Memory B cell (primary cell): ENCODE measurements at regions not wholly inside any gene's neighbourhood (a gene's known extent, or its start where the extent isn't known, plus 50 kb on each side); places are given as distances from the start of the nearest gene placed in this dataset.

Source experiments
- ATAC-seq: fragments of 150-1000 bp; cut with Tn5 transposase; 2 replicates; pipeline ENCODE4 v1.10.0; 2021; ENCODE audit warnings: low read depth, mild to moderate bottlenecking, moderate library complexity
- DNase-seq, 2 donors: peaks; one replicate each; pipeline ENCODE4 v3.0.0; 2022; ENCODE audit warnings: low spot score in 2 of 2
- H3K27ac Mint-ChIP-seq: one replicate; pipeline ENCODE4 v1.8.0; 2022; ENCODE audit warnings: mild to moderate bottlenecking, moderate library complexity, mixed read lengths
- H3K27me3 Mint-ChIP-seq: one replicate; pipeline ENCODE4 v1.8.0; 2022; ENCODE audit warnings: mixed read lengths
- H3K36me3 Mint-ChIP-seq: one replicate; pipeline ENCODE4 v1.8.0; 2022; ENCODE audit warnings: mild to moderate bottlenecking, mixed read lengths
- H3K4me1 Mint-ChIP-seq: one replicate; pipeline ENCODE4 v1.8.0; 2022; ENCODE audit warnings: mixed read lengths
- H3K4me3 Mint-ChIP-seq: one replicate; pipeline ENCODE4 v1.8.0; 2022; ENCODE audit warnings: mild to moderate bottlenecking, moderate library complexity, mixed read lengths
- H3K9me3 Mint-ChIP-seq: one replicate; pipeline ENCODE4 v1.8.0; 2022; ENCODE audit warnings: mixed read lengths

DNA sequence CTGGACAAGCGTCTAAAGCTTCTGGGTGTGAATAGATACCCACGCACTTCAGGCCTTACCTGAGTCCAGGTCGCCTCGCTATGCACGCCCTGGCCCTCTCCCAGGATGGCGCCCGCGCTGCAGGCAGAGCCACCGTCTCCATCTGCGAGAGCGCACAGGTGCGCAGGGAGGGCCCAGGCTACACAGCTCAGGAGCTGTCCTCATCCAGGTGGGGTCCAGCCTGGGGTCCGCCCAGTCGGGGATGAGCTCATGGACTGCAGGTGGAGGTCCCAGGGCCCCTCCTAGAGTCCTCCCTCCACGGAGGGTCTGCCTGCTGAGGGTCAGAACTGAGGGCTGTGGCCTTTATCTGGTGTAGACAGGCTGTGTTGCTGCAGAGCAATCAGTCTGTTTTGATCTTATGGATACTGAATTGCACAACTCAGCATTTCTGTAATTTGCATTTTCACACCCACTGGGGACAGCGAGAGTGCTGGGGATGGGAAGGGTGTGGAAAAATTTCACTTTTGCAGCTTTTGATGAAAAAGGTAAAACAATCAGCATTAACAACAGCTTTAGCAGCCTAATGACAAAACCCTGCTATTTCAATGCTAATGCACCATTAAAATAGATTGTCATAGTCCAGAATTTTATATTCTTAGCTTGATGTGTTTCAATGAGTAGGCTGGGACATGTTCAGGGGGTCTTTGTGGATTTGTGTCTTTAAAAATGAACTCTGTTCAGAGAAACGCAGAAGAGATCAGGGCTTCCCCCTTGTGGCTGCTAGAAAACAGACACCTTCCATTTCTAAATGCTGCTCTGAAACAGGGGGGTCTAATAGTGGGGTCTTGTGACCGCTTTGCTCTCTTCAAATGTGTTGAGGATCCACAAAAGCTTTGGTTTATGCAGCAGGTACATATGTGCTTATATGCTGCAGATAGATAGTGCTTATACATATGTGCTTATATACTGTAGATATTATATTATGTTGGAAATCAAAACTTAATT is 77.8 kb upstream of the PHACTR3 start:
- peaks cover 6% of the 10 kb centered on the region for H3K4me1 Mint-ChIP-seq
- DNase-seq (no peak), ATAC-seq (no peak)
- peaks cover 3% of the 10 kb centered on the region for H3K9me3 Mint-ChIP-seq
- H3K36me3 Mint-ChIP-seq = no peaks in the 10 kb centered on the region
- H3K27ac Mint-ChIP-seq = no peak overlapping the region
- H3K27me3 Mint-ChIP-seq = peaks cover 8% of the 10 kb centered on the region
- no peak overlapping the region for H3K4me3 Mint-ChIP-seq

- peaks cover 2% of the 10 kb centered on the region for H3K27me3 Mint-ChIP-seq
- ATAC-seq (no peak), DNase-seq (no peak)
- peaks cover 3% of the 10 kb centered on the region for H3K9me3 Mint-ChIP-seq
- no peaks in the 10 kb centered on the region for H3K36me3 Mint-ChIP-seq
- no peaks in the 10 kb centered on the region for H3K4me1 Mint-ChIP-seq
- H3K27ac Mint-ChIP-seq = no peak overlapping the region
- H3K4me3 Mint-ChIP-seq = no peak overlapping the region
These were observed 73.6 kb upstream of the PHACTR3 start for GRCh38 chr20:59530782-59531181.

- no peak overlapping the region for H3K4me3 Mint-ChIP-seq
- no peaks in the 10 kb centered on the region for H3K4me1 Mint-ChIP-seq
- H3K27ac Mint-ChIP-seq = no peak overlapping the region
- peaks cover 5% of the 10 kb centered on the region for H3K36me3 Mint-ChIP-seq
- peaks cover 7% of the 10 kb centered on the region for H3K27me3 Mint-ChIP-seq
- DNase-seq (no peak), ATAC-seq (no peak)
- H3K9me3 Mint-ChIP-seq = peaks cover 17% of the 10 kb centered on the region
These were observed 66.3 kb upstream of the PHACTR3 start for GRCh38 chr20:59537991-59538390.

GRCh38 chr20:59547596-59547995 is 56.7 kb upstream of the PHACTR3 start:
- Mint-ChIP-seq H3K4me3 (no peak overlapping the region), H3K36me3 (no peaks in the 10 kb centered on the region), H3K27ac (no peak overlapping the region), H3K9me3 (no peaks in the 10 kb centered on the region), H3K27me3 (peaks cover 4% of the 10 kb centered on the region), H3K4me1 (no peaks in the 10 kb centered on the region)
- ATAC-seq (no peak), DNase-seq (no peak)
